ENCODE measurements at regions not wholly inside any gene's neighbourhood (a gene's known extent, or its start where the extent isn't known, plus 50 kb on each side); places are given as distances from the start of the nearest gene placed in this dataset.

DNA sequence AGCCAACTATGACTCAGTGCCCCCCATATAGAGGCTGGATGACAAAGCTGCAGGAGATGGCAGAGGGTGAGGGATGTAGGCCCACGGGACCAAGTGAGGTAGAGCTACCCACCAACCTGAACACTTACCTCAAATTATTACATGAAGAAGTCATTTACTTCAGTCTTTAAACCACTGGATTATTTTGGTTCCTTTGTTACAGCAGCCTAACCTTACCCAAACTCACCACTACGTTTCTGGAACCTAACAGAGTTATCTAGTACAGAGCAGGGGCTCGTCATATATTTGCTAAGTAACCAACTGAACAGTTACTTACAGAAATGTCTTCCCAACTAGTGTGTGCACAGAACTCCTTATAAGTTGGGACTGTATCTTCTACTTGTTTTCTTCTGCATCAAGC lies 85.2 kb upstream of the IGF1 start:
- TF ChIP-seq, protein P1, sequence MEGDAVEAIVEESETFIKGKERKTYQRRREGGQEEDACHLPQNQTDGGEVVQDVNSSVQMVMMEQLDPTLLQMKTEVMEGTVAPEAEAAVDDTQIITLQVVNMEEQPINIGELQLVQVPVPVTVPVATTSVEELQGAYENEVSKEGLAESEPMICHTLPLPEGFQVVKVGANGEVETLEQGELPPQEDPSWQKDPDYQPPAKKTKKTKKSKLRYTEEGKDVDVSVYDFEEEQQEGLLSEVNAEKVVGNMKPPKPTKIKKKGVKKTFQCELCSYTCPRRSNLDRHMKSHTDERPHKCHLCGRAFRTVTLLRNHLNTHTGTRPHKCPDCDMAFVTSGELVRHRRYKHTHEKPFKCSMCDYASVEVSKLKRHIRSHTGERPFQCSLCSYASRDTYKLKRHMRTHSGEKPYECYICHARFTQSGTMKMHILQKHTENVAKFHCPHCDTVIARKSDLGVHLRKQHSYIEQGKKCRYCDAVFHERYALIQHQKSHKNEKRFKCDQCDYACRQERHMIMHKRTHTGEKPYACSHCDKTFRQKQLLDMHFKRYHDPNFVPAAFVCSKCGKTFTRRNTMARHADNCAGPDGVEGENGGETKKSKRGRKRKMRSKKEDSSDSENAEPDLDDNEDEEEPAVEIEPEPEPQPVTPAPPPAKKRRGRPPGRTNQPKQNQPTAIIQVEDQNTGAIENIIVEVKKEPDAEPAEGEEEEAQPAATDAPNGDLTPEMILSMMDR (conservative IDR thresholded peaks at IDR 0.05; ENCODE audit: low read length): no peak
- no peak for TF ChIP-seq EZH2phosphoT487 (IDR thresholded peaks at IDR 0.05; ENCODE audit: borderline replicate concordance, low read depth, low read length)
- Histone ChIP-seq H3K9me2 (ENCODE audit: insufficient read depth, low read length) (no peaks in the 10 kb centered on the region), H3K9me3 (ENCODE audit: low read length) (no peaks in the 10 kb centered on the region), H4K20me1 (ENCODE audit: insufficient read depth, low read length) (no peaks in the 10 kb centered on the region), H3K79me2 (ENCODE audit: insufficient read depth, low read depth, low read length) (no peaks in the 10 kb centered on the region), H3K36me3 (ENCODE audit: insufficient read depth, low read length) (no peaks in the 10 kb centered on the region), H3K27ac (ENCODE audit: low read depth, low read length, poor library complexity, severe bottlenecking) (no peak overlapping the region), H3K4me3 (ENCODE audit: low read depth, low read length, poor library complexity, severe bottlenecking) (no peak overlapping the region), H2AFZ (ENCODE audit: low read length) (no peak overlapping the region), H3K4me2 (ENCODE audit: low read length) (no peak overlapping the region), H3K4me1 (ENCODE audit: insufficient read depth, low read length, poor library complexity, severe bottlenecking) (no peaks in the 10 kb centered on the region)
- intact Hi-C loops (cut with micrococcal nuclease; ENCODE audit: unreplicated experiment): no loop called here
- POLR2A ChIA-PET: no interaction called here
- BruUV-seq (replicated peaks): no TSS peak
- CTCF ChIA-PET (ENCODE audit: unreplicated experiment): no interaction called here
- no peak for DNase-seq (ENCODE audit: low spot score)

DNA sequence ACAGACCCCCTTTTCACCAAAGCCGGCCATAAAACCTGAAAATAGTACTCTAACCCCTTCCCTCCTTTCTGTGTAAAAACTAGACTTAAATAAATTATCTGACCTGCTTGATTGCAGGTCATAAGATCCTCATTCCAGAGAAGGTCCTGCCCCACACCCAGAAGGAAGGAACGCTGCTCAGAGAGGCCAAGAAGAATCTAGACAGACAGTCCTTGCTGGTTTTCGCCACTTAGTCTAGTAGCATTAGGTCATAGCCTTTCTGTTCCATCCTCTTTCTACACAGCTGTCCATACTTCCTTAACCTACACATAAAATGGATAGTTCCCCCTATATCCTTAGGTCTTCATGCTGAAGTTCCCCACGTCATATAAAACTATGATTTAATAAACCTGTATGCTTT lies 83.7 kb upstream of the IGF1 start:
- no peaks in the 10 kb centered on the region for H4K20me1 ChIP-seq (ENCODE audit: insufficient read depth, low read length)
- H2AFZ ChIP-seq (ENCODE audit: low read length): no peak overlapping the region
- DNase-seq (ENCODE audit: low spot score): no peak
- H3K79me2 ChIP-seq (ENCODE audit: insufficient read depth, low read depth, low read length): no peaks in the 10 kb centered on the region
- no peak overlapping the region for H3K4me3 ChIP-seq (ENCODE audit: low read depth, low read length, poor library complexity, severe bottlenecking)
- no peaks in the 10 kb centered on the region for H3K36me3 ChIP-seq (ENCODE audit: insufficient read depth, low read length)
- TF ChIP-seq EZH2phosphoT487 (IDR thresholded peaks at IDR 0.05; ENCODE audit: borderline replicate concordance, low read depth, low read length): no peak
- TF ChIP-seq, protein P1 (conservative IDR thresholded peaks at IDR 0.05; ENCODE audit: low read length): no peak
- ChIA-PET POLR2A (no interaction called here), CTCF (ENCODE audit: unreplicated experiment) (no interaction called here)
- no TSS peak for BruUV-seq (replicated peaks)
- intact Hi-C loops (cut with micrococcal nuclease; ENCODE audit: unreplicated experiment): no loop called here
- no peaks in the 10 kb centered on the region for H3K4me1 ChIP-seq (ENCODE audit: insufficient read depth, low read length, poor library complexity, severe bottlenecking)
- no peaks in the 10 kb centered on the region for H3K9me3 ChIP-seq (ENCODE audit: low read length)
- no peaks in the 10 kb centered on the region for H3K9me2 ChIP-seq (ENCODE audit: insufficient read depth, low read length)
- H3K4me2 ChIP-seq (ENCODE audit: low read length): no peak overlapping the region
- no peak overlapping the region for H3K27ac ChIP-seq (ENCODE audit: low read depth, low read length, poor library complexity, severe bottlenecking)

GRCh38 chr12:102562836-102563425 lies 82.6 kb upstream of the IGF1 start:
- H3K36me3 ChIP-seq (ENCODE audit: insufficient read depth, low read length): no peaks in the 10 kb centered on the region
- intact Hi-C loops (cut with micrococcal nuclease; ENCODE audit: unreplicated experiment): no loop called here
- H3K27ac ChIP-seq (ENCODE audit: low read depth, low read length, poor library complexity, severe bottlenecking): no peak overlapping the region
- no peak overlapping the region for H3K4me2 ChIP-seq (ENCODE audit: low read length)
- H3K79me2 ChIP-seq (ENCODE audit: insufficient read depth, low read depth, low read length): no peaks in the 10 kb centered on the region
- no TSS peak for BruUV-seq (replicated peaks)
- ChIA-PET CTCF (ENCODE audit: unreplicated experiment) (no interaction called here), POLR2A (no interaction called here)
- no peak for DNase-seq (ENCODE audit: low spot score)
- H2AFZ ChIP-seq (ENCODE audit: low read length): no peak overlapping the region
- H4K20me1 ChIP-seq (ENCODE audit: insufficient read depth, low read length): no peaks in the 10 kb centered on the region
- H3K9me2 ChIP-seq (ENCODE audit: insufficient read depth, low read length): no peaks in the 10 kb centered on the region
- H3K4me1 ChIP-seq (ENCODE audit: insufficient read depth, low read length, poor library complexity, severe bottlenecking): no peaks in the 10 kb centered on the region
- no peak overlapping the region for H3K4me3 ChIP-seq (ENCODE audit: low read depth, low read length, poor library complexity, severe bottlenecking)
- H3K9me3 ChIP-seq (ENCODE audit: low read length): no peaks in the 10 kb centered on the region
- TF ChIP-seq, protein P1 (conservative IDR thresholded peaks at IDR 0.05; ENCODE audit: low read length): no peak
- TF ChIP-seq EZH2phosphoT487 (IDR thresholded peaks at IDR 0.05; ENCODE audit: borderline replicate concordance, low read depth, low read length): no peak

Data from OCI-LY7 (cell line).